IMR-90 (cell line): ENCODE measurements at regions not wholly inside any gene's neighbourhood (a gene's known extent, or its start where the extent isn't known, plus 50 kb on each side); places are given as distances from the start of the nearest gene placed in this dataset.

Experiments
- POLR2A ChIP-seq: IDR thresholded peaks from 2 replicates; pipeline ENCODE4 v1.6.1; 2012; ENCODE audit warnings: mild to moderate bottlenecking, low read depth, low read length
- TF ChIP-seq, protein P1 (sequence below): conservative IDR thresholded peaks from 2 replicates; pipeline ENCODE4 v1.5.1; 2012; ENCODE audit warnings: mild to moderate bottlenecking, low read depth, low read length, improper control_type of control experiment

DNA sequence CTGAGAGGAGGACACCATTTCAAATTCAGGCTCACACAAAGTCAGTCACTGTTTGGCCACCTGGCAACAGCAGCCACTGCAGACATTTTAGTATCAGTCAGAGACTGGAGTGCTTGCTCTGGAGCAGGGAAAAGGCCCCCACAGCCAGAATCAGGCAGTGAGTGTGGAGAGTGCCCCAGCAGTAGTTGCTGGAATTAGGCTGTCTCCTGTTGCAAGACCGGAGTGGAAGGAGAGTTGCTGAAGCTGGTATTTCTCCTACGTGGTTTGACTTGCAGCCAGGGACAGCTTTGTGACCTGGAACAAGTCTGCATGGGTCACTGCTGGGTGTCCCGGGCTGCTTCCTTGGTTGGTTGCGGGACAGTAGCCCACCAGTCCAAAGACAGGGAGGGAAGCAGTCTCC, 78.4 kb upstream of the TMEM168 start:
- TF ChIP-seq, protein P1, sequence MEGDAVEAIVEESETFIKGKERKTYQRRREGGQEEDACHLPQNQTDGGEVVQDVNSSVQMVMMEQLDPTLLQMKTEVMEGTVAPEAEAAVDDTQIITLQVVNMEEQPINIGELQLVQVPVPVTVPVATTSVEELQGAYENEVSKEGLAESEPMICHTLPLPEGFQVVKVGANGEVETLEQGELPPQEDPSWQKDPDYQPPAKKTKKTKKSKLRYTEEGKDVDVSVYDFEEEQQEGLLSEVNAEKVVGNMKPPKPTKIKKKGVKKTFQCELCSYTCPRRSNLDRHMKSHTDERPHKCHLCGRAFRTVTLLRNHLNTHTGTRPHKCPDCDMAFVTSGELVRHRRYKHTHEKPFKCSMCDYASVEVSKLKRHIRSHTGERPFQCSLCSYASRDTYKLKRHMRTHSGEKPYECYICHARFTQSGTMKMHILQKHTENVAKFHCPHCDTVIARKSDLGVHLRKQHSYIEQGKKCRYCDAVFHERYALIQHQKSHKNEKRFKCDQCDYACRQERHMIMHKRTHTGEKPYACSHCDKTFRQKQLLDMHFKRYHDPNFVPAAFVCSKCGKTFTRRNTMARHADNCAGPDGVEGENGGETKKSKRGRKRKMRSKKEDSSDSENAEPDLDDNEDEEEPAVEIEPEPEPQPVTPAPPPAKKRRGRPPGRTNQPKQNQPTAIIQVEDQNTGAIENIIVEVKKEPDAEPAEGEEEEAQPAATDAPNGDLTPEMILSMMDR = no peak
- no peak for TF ChIP-seq POLR2A
